Astrocyte of the spinal cord (primary cell): ENCODE measurements at regions not wholly inside any gene's neighbourhood (a gene's known extent, or its start where the extent isn't known, plus 50 kb on each side); places are given as distances from the start of the nearest gene placed in this dataset.

Experiments
- DNase-seq: peaks from one replicate; pipeline ENCODE4 v3.0.0; 2011; ENCODE audit warnings: low read depth, low spot score
- H3K4me3 ChIP-seq: 2 replicates; pipeline ENCODE4 v1.5.1; 2011; ENCODE audit warnings: low read depth, mild to moderate bottlenecking, low read length, moderate library complexity
- in situ Hi-C: cut with HindIII; loops from 2 replicates; pipeline ENCODE4 v1.10.0; 2017; ENCODE audit warnings: low sequenced_read_pairs
- TF ChIP-seq, protein P1 (sequence below): IDR thresholded peaks from 2 replicates; pipeline ENCODE4 v1.5.1; 2012; ENCODE audit warnings: low read depth, mild to moderate bottlenecking, low read length, inconsistent platforms

DNA sequence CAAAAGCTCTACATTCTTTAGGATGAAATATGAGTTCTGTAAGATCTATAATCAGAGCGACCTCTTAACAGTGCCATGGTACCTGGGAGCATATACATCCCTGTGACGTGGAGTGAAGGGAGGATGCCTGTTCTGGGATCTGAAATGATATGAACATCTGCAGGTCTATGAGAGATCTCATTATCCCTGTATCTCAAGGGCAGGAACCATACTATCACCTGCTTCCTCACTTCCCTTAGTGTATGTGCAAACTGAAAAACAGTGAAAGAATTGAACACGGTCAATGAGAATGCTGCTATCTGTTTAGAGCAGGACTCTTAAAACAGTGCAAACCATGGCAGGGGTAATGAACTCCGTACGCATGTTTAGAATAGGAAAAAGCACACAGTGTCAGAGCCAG is 364.0 kb downstream of the LPIN1 start:
- TF ChIP-seq, protein P1, sequence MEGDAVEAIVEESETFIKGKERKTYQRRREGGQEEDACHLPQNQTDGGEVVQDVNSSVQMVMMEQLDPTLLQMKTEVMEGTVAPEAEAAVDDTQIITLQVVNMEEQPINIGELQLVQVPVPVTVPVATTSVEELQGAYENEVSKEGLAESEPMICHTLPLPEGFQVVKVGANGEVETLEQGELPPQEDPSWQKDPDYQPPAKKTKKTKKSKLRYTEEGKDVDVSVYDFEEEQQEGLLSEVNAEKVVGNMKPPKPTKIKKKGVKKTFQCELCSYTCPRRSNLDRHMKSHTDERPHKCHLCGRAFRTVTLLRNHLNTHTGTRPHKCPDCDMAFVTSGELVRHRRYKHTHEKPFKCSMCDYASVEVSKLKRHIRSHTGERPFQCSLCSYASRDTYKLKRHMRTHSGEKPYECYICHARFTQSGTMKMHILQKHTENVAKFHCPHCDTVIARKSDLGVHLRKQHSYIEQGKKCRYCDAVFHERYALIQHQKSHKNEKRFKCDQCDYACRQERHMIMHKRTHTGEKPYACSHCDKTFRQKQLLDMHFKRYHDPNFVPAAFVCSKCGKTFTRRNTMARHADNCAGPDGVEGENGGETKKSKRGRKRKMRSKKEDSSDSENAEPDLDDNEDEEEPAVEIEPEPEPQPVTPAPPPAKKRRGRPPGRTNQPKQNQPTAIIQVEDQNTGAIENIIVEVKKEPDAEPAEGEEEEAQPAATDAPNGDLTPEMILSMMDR: no peak
- no peak overlapping the region for H3K4me3 ChIP-seq
- no peak for DNase-seq
- in situ Hi-C loops: no loop called here

DNA sequence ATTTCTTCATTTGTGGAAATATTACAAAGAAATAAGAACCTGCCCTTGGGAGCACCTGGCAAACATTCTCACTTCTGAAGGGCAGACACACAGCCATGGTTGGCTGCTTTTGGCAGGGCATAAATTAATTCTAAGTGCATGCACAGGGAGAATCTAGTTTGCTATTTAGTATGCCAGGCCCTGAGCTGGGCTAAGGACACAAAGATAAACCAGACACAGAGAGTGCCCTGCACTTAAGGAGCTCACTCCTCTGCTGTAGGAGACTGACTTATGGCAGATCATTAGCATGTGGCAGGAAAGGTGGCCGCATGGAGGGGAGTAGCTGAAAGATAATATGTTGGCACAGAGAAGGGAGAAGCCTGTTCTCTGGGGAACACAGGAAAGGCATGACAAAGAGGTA is 367.0 kb downstream of the LPIN1 start:
- H3K4me3 ChIP-seq: no peak overlapping the region
- no peak for DNase-seq
- in situ Hi-C loops: no loop called here
- TF ChIP-seq, protein P1: no peak

DNA sequence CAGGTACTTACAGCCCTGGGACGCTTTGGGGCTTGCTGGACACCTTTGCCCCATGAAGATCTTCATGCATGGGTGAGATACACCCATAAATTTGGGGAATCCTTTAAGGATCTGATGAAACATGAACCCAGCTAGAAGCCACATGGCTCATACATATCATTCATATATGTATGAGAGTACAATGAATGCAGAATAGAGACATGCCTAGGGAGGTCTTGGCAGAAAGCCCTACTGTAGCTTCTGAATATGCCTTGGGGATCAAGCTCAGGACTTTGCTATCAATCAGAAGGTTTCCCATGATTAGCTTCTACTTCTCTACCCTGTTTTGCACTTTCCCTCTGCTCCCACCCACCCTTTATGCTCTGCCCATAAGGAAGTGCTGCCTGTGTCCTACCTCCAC is 368.4 kb downstream of the LPIN1 start:
- TF ChIP-seq, protein P1: no peak
- DNase-seq: no peak
- no peak overlapping the region for H3K4me3 ChIP-seq
- in situ Hi-C loops: no loop called here

GRCh38 chr2:12116228-12116750 is 369.9 kb downstream of the LPIN1 start:
- DNase-seq: no peak
- in situ Hi-C loops: no loop called here
- TF ChIP-seq, protein P1: no peak
- no peak overlapping the region for H3K4me3 ChIP-seq

- peak; percentile 36 for DNase-seq
- in situ Hi-C loops: no loop called here
- TF ChIP-seq, protein P1: no peak
Measured at GRCh38 chr2:12119841-12120240, 373.4 kb downstream of the LPIN1 start.

GRCh38 chr2:12120281-12121150 is 374.1 kb downstream of the LPIN1 start:
- TF ChIP-seq, protein P1: no peak
- in situ Hi-C loops: no loop called here
- DNase-seq: peak; percentile 81
- H3K4me3 ChIP-seq: no peak overlapping the region

More at GRCh38 chr2:12119841-12120240, 373.4 kb downstream of the LPIN1 start:
- H3K4me3 ChIP-seq: no peak overlapping the region
